HG02759 (cell line): ENCODE measurements at regions not wholly inside any gene's neighbourhood (a gene's known extent, or its start where the extent isn't known, plus 50 kb on each side); places are given as distances from the start of the nearest gene placed in this dataset.

Experiments
- ATAC-seq: cut with Tn5 transposase; IDR thresholded peaks from one replicate; pipeline ENCODE4 v1.9.1; 2021; ENCODE audit warnings: mild to moderate bottlenecking, moderate library complexity; ENCODE audit not compliant: unreplicated experiment

DNA sequence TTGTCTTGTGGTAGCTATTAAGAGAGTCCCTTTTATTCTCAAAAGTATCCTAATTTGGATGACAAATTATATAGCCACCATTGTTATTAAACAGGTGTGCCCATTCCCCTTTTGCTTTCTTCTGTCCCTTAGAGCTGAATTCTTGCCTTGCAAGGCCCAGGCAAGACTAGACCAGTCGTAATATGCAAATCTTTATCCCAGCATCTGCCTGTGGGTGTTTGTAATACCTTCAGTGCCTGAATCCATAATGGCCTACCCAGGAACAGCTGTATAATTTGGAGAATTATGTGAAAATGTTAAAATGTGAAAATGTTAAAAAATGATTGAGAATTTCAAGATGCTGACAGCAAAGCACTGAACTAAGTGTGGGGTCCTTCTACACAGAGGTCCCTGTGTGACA is 403.0 kb upstream of the RBMS3 start:
- ATAC-seq: no peak

DNA sequence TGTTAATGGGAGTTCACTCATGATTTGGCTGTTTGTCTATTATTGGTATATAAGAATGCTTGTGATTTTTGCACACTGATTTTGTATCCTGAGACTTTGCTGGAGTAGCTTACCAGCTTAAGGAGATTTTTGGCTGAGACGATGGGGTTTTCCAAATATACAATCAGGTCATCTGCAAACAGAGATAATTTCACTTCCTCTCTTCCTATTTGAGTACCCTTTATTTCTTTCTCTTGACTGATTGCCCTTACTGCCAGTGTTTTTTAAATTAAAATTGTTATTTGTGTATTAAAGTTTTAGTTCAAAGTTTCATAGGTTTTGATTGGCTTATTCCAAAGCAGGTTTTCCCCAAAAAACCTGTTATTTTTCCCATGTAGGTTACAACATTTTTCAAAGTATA is 390.5 kb upstream of the RBMS3 start:
- ATAC-seq: no peak

DNA sequence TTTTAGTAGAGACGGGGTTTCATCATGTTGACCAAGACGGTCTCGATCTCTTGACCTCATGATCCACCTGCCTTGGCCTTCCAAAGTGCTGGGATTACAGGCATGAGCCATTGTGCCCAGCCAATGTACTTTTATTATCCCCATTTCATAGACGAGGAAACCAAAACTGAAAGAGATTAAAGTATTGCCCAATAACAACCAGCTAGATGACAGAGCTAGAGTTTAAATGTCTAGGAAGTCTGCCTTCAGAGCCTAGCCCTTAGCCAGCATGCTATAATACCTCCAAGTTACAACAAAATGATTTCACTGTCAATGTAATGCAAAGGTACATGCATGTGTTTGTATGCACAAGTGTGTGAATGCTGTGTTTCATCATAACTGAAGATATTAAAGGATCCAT is 389.4 kb upstream of the RBMS3 start:
- no peak for ATAC-seq

DNA sequence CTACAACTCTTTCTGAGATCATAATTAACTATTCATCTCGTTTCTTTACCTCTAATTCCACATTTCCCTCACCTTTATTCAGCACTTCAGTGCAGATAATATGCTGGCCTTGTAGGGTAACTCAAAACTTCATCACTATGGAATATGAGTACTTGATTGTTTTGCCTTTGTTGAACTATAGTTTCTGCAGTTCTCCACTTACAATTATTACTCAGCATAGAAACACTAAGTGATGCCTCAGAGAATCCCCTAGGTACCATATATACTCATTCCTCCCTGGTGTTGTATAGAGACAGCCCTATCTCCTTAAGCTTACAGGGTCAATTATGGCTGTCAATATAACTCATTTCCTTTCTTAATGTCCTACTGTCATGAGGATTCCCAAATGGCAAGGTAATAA is 380.6 kb upstream of the RBMS3 start:
- ATAC-seq: no peak

DNA sequence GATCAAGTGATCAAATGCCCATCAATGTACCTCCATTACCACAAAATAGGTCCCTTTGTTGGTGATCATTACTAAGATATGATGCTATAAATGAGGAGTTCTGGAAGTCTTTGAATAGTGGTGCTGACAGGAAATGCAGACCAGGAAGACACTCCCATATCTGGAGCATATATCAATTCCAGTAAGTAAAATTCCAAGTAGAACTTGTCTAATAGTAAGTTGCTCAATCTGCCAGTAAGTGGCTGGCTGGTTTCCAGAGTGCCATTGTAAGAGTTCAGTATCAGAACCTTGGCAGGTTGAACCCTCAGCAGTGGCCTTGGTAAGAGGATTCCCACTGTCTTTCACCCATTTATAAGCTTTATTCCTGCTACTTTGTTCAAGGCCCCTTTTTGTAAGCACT is 379.9 kb upstream of the RBMS3 start:
- ATAC-seq: no peak

DNA sequence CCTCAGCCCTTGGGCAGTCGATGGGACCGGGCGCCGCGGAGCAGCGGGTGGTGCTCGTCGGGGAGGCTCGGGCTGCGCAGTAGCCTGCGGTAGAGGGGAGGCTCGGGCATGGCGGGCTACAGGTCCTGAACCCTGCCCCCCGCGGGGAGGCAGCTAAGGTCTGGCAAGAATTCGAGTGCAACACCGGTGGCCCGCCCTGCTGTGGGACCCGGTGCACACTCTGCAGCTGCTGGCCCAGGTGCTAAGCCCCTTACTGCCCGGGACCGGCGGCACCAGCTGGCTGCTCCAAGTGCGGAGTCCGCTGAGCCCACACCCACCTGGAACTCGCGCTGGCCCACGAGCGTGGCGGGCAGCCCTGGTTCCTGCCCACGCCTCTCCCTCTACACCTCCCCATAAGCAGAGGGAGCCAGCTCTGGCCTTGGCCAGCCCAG is 377.7 kb upstream of the RBMS3 start:
- ATAC-seq: no peak

DNA sequence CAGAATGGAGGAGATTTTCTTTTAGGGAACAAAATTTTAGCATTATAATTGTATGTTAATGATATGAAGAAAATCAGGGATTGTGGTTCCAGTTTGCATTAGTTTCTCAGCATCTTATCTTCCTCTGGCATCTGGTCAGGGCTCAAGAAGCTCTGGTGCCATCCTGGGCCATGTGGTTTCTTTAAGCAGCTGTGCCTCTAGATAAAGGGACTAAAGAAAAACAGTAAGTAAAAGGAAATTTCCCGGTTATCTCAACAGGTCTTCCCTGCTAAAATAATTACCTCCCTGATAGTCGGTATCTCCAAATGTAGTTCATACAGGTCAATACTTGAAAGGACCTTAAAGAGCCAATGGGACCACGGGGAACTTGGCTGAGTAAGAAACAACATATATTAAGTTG is 375.1 kb upstream of the RBMS3 start:
- no peak for ATAC-seq

DNA sequence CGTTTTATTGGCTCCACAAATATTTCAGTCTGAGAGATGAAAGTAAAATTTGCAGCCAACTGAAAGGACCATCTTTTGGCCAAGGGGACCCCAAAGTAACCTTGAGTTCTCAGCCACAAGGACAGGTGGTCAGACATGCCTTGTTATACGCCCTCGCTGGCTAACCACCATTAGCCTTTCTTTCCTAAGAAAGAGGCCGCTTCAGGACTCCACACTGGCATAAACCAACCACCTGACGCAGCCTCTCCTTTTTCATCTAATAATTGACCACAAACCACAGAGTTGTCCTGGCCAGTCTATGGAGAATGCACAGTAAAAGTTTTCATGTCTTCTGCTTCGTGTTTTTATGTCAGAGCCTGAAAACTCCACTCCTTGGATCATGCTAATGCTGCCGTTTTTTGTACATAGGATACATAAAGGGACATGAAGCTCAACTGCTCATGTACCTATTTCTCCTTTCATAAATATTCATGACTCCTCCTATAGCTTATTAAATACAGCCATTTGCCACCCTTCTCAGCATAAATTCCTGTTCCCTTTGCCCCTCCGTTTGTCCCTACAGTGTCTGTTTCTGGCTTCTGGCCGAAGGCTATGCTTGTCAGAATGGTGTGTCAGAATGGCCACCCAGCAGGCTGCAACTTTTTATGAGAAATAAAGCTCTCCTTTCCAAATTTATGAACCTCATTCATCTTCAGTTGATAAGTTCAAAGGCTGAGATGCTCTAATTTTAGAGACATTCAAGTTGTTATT is 374.1 kb upstream of the RBMS3 start:
- ATAC-seq: no peak

DNA sequence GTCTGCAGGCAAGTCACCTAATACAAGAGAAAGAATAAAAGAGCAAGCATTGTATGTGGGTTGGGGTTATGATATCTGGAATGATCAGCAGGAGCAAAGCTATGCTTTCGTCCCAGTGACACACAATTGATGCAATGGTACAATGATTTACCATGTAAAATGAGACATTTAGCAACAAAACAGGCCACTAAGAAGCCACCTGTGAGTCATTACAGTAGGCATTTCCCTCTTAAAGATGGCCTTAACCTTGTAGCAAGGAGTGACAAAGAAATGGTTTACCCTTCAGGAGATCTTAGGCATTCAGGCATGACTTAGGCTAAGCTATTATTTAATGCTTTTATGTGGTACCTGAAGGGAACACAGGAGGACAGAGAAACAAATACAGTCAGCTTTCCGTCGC is 373.3 kb upstream of the RBMS3 start:
- no peak for ATAC-seq

DNA sequence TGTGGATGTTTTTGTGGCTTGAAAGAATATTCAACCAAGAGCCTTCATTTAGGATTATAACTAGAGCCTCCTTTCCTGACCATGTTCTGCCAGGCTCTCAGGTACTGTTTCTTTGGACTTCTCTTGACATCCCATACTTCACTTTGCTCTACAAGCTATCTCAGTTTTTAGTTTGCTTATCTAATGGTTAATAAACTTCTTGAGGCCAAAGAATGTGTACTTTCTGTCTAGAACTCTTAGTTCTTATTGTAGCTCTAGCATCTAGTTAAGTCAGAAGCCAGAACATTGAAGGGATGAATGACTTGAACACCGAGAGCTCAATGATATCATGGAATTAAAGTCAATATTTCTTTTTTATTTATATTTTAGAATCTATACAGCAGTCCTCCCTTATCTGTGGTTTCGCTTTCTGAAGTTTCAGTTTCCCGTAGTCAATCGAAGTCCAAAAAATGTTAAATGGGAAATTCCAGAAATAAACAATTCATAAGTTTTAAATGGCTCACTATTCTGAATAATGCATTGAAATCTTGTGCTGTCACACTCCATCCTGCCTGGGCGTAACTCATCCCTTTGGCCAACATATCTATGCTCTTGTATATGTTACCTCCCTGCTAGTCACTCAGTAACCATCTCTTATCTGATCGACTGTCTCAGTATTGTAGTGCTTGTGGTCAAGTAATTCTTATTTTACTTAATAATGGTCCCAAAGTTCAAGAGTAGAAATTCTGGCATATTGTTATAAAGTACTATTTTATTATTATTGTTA is 368.6 kb upstream of the RBMS3 start:
- ATAC-seq: no peak

DNA sequence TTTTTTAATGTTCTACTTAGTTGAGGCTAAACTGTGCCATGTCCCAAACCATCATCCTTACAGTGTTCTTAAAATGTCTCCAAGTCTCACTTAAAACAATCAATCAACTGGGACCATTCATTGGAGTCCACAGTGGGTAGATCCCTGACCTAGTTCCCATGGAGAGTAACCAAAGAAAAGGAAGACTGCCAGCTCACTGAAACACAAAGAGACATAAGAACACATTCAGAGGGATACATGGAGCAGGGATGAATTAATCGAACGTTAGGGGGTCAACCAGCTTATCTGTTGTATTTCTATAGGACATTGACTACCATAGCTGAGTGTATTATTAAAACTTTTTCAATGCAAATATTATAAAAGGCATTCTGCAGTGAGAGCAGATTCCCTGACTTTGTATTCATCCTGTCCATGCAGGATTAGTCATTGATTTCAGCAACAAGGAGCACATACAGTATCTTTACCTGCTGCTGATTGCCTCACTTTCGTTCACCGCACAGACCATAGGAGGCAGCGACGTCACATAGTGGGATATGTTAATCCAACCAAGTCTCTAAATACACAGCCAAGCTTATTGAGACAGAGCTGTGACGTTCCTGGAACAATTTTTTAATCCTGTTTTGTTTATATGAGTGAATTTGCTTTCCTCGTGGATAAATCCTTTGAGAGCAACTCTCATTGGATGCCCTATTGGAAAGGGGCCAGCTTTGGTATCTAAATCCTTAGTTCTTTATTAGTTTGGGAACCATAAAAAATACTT is 364.9 kb upstream of the RBMS3 start:
- no peak for ATAC-seq

DNA sequence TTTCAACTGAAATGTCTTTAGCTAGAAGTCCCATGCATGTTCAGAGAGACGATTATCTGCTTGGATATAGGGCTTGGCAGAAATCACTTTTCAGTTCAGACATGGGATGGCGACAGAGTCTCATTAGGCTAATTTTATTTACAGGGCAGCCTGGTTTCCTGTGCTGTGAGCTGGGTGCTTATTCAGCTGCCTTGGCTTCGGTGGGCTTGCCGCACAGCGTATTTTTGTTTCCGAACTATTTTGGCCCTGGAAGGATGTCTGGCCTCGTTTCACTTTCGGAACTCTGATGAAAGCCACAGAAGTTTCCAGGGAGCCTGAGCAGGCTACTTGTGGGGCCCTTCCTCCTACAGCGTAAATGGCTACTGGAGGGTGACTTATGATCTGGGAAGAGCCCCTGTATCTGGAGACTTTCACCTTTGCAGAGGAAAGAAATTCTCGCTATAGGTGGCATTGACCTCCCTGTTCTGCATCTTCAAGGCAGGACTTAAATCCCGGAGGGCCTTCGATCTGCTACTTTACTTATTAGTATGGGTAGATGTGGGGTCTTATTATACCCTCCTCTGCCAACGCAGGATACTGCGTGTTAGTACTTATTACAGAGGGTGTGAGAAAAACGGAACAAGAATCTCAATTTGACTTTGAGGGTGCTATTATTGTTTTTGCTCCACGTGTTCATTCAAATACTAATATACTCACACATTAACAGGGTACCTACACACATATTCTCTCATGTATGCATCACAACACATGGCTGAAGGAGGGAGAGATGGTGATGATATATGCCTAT is 364.0 kb upstream of the RBMS3 start:
- peak; percentile 87 for ATAC-seq

DNA sequence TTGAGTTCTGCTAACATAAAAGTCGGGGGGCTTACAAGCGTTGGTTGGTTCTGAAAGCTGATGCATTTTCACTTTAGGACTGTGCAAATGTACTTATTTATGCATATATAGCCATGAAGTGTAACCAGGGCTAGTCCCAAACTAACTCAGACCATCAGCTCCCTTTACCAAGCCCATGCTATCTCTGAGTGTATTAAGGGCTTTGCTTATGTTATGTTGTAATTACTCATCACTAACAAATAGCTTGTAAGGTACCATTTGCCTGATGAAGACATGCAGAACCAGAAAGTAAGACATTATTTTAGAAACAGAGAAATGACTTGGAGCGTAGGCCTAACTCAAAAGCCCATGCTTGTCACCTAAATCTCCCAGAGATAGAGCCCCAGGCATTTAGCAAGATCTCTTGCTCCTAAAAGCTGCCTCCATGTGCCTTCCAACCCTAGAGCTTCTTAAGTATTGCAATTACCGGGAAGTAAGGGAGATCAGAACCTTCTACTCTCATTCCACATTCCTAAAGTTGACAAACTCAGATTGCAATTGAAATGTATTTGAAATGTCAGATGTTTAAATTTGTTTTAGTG is 362.9 kb upstream of the RBMS3 start:
- ATAC-seq: no peak

DNA sequence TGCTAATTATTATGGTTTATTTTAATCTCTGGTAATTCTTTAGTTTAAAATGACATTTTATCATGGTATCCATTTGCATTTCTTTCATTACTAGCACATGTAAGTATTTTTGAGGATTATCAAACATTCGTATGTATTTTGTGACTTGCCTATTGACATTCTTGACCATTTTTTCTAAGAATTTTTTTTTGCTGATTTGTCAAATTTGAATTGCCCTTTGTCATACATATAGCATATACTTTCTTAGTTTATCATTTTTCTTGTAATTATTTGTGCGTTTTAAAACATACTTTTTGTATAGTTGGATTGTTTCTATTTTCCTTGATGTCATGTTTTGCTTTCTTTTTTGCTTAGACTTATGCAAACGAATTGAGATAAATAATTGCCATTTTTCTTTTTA is 358.5 kb upstream of the RBMS3 start:
- ATAC-seq: no peak

DNA sequence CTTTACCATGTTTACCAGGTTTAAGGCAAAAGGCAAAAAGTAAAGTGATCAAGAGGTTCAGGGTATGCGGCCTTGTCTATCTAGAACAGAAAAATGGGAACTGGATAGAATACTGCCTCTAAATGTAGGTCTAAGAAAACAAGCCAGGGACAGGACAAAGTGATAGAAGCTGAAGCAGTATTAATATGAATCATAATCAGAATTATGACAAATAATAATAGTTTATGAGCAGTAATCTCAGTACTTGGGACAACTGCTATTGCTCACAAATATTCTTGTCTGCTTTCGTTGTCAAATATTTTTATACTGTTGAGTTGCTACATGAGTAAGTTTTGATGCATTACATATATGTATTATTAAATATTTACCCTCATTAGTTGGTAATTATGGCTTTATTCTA is 356.9 kb upstream of the RBMS3 start:
- ATAC-seq: no peak

DNA sequence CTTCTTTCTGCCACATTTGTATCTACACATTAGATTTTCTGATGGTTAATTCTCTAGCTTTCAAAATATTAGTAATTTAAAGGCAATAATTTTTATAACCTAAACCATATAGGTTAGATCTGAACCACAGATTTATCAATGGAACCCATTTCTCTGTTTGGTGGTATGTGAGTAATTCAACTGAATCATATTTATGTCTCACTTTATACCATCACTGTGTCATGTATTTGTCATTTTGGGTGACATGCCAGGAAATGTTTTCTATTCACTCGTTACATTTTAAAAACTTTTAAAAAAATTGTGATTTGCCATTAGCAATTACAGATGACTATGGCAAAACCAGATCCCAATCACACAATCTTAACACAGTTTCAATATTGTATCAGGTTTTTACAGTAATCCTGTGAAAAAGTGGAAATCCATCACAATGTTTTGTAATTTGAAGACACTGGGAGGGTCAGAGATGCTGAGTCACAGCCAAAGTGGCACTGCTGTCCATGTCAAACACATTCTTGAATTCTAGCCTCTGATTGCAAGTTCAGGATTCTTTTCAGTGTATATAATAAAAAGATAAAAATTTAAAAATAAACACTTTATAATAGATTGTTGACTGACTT is 356.0 kb upstream of the RBMS3 start:
- ATAC-seq: no peak

DNA sequence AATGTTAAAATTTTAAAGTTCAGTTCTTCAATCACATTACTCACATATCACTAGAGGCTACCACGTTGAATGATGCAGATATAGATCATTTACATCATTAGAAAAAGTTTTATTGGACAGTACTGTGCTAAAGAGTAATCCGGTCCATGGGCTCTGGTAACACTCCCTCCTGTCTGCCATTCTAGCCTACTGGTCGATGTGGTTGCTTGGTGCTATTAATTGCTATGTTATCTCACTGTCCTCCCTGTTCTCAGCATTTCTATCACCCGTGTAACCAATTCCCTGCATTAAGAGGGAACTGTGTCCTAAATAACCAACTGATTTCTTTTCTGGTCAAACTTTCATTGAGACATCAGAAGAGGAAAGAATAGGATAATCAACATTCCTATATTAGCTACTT is 347.5 kb upstream of the RBMS3 start:
- ATAC-seq: no peak

DNA sequence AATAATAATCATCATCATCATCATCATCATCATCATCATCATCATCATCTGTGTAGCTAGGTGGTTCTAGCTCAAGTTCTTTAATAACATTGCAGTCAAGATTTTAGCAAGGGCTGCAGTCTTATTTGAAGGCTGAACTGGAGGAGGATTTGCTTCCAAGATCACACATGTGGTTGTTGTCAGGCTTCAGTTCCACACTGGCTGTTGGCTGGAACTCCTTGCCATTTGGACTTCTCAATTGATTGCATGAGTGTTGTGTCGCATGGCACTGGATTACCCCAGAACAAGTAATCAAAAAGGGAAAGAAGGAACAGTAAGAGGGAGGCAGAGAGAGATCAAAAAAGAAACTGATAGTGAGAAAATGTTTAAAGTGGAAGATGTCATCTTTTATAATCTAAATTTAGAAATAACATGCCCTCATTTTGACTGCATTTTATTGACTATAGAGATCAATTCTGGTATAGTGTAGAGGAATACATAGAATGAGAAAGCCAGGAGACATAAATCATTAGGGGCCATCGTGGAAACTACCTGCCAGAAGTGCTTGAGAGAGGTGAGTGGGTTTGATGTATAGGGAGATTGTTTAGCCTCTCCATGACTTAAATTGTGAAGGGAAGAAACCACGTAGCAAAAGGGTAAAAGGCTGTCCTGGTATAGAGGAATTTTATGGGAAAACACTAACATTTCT is 346.6 kb upstream of the RBMS3 start:
- no peak for ATAC-seq

DNA sequence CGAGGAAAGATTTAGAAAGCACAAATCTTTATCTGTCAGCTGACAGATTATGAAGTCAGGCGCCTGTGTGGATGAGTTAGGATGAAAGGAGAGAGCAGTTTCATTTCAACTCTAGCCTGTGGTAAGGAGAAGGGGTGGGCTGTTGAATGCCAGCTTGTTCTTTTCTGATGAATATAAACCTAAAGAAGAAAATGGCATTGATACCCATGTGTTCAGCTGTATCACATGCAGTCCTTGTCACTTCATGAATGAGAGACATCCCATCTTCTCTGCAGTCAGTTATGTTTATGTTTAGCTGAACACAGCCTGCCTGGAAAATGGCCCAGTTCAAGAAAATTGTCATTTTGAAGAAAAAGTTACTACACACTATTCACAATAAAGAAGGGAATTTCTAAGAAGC is 345.7 kb upstream of the RBMS3 start:
- peak; percentile 39 for ATAC-seq

DNA sequence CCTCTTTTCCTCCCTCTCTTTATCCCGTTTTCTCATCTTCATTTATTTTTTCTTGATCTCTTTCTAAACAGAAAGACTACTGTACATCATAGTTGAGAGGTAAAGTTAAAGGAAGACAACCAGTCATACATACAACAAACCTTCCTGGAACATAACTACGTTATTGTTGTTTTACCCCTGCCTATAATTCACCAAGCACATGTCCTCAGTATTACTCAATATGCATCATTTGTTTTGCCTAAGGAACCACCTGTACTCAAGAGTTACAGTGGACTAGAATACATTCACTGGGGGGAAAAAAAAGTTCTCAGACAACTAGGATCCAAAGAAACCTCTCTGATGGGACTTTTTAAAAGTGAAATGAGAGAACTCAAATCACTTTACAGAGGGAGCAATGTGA is 344.7 kb upstream of the RBMS3 start:
- no peak for ATAC-seq
